SW480 (cell line): ENCODE measurements at regions not wholly inside any gene's neighbourhood (a gene's known extent, or its start where the extent isn't known, plus 50 kb on each side); places are given as distances from the start of the nearest gene placed in this dataset.

Experiments
- DNase-seq: peaks from one replicate; pipeline ENCODE4 v3.0.0-alpha.2; 2016; ENCODE audit warnings: low spot score

DNA sequence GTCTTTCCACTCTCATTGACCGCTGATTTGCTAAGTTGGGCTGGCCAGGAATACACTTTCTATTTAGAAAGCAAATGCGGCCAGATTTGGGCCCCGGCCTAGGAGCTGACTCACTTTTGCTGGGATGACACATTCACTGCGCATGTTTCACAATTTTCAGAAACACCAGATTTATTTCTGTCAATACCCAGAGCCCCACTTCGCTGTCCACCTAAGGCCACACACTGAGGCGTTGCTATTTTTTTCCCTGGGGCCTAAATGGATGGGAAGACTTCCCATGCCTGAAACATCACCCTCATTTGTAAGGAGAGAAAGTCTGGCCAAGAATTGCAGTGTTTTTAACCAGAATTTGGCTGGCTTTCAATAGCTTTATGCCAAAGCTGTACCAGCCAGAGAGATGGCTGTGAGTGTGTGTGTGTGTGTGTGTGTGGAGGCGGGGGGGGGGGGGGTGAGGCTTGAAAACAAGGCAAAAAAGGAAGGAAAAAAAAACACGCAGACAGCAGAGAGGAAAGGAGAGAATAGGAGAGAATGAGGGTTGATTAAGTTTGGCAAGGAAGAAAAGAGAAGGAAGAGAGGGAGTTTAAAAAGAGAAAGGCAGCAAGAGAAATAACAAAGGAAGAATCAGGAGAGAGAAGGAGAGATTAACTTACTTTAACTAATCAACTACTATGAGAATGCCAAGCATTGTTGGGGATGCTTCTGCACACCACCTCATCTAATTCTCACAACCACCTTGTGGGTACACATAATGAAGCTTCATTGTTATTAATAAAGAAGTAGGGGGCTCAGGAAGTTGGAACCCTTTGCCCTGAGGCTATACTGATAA, 261.4 kb upstream of the KLF4 start:
- DNase-seq: peak; percentile 62

DNA sequence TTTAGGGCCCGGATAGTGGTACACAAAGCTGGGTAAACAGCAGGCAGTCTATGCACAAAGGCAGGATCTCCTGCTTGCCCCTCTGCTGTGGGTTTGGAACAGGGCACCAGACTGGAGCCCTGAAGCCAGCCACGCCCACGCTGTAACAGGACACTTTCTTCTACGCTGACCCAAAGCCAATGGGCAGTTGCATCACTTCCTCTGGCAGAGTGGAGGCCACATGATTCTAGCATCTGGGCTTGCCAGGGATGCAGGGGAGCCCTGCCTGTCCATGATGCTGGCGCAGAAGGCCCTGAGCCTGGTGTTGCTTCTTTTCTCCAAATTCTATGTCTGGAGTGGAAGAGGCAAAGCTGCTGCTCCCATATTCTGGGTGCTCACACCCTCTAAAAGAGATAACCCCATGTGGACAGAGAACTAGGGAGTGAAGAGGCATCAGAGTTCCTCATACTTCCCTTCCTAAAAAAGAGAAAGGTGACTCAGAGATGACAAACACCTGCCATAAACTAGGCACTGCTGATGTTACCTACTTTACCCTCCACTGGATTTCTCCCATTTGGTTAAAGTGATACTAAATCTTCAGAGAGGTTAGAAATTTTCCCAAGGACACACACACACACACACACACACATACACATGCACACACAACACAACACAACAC, 260.3 kb upstream of the KLF4 start:
- DNase-seq: peak; percentile 97

DNA sequence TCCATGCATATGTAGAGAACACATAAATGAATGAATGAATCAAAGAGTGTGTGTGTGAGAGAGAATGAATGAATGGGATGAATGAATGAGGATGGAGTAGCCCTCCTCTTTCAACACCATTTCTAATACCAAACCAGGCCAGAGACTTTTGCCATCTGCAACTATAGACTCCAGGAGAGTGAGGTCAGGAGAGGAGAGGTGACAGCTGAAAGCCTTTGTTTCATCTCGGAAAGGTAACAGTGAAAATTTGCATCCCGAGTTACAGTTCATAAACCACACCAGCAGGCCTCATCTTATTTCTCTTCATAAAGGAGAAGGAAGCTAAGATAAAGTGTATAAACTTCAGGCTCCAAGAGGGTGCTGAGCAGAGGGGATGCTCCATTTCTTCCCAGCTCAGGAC, 255.3 kb upstream of the KLF4 start:
- DNase-seq: no peak

DNA sequence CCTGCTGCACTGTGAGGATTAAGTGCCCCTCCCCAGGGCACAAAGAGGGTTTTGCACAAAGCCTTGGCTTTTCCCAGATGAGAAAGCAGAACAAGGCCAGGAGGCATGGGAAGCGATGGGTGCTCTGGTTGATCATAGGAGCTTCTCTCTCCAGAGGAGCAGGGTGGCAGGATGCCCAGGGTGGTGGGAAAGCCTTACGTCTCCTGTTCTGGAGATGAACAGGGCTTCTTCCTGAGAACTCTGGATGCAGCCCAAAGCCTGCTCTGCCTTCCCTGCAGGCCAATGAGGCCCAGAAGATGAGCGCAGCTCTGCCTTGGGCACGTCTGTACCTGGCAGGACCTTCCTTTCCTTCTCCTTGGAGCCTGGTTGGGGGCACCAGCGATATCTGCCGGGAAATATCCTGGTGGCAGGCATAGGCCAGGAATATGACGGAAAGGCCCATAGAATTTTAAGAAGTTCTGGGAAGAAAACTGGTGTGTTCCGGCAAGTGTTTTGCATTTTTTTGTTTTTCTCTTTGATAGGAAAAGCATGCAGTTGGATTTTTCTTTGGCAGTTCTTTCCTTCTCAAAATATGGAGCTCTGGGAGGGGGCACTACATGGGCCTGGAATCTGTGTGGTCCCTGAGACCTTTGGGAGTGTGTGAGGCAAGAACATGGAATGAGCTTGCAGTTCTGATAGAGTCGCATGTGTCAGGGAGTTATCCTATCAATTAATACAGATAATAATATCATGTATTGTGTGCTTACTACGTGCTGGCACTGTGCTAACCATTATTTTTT, 253.2 kb upstream of the KLF4 start:
- DNase-seq: no peak

DNA sequence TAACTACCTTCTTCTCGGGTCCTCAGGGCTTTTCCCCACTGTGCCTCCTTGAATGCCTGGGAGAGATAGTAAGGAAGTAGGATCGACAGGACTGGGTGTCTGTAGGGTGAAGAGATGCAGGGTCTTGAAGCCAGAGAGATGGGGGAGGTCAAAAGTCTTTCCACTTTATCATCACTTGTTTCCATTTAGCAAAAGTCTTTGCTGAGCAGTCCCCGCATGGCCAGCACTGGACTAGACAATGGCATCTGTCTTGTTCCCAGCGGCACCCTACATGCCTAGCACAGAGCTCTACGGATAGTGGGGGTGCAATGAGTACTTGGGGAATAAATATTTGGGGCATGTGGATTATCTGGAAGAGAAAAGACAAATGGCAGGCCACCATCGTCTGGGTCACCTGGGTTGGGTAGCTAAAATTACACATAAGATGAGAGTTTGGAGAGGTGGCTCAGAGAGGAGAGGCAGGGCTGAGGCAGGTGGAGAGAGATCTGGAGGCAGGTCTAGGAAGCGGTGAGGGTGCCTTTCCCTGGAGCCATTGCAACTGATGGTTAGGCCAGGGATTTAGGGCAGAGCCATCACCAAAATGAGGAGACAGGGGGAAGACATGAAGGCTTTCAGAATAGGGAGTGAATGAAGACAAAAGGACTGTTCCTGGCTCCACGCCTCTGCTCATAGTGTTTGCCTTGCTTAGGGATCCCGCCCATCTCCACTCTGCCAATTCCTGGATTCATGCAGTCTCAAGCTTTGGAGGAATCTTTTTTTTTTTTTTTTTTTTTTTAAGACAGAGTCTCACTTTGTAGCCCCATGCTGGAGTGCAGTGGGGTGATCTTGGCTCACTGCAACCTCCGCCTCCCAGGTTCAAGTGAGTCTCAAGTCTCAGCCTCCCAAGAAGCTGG, 250.8 kb upstream of the KLF4 start:
- no peak for DNase-seq

DNA sequence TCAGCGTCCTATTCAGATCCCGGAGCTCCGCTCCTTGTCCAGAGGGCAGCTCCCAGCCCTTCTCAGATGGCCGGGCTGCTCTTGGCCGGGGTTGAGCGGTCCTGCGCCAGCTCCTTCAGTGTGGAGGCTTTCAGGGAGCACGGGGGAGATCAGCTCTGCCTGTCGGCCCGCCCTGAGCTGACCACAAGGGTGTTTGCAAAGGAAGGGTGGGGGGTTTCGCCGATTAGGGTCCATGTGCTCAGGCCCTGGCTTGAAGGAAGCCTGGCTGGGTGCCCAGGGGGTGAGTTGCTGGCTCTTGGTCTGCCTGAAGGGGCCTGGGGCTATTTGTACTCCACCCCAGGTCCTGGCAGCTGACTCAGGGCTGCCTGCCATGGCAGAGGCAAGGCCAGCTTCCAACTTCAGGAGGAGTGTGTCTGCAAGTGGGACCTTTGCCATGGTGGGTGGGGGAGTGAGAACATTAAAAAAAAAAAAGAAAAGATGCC, 250.1 kb upstream of the KLF4 start:
- DNase-seq: no peak

DNA sequence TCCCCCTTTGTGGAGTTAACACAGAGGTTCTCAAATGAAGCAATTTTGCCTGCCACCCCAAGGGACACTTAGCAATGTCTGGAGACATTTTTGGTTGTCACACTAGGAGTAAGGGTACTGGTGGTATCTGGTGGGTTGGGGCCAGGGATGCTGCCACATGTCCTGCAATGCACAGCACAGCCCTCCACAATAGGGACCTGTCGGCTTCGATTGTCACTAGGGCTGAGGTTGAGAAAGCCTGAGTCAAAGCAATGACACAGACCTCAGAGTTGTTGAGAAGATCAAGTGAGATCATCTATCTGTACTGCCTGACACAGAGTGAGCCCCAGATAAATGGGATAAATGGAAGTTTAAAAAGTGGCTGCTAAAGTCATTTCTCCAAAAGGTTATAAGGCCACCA, 249.2 kb upstream of the KLF4 start:
- DNase-seq: no peak

DNA sequence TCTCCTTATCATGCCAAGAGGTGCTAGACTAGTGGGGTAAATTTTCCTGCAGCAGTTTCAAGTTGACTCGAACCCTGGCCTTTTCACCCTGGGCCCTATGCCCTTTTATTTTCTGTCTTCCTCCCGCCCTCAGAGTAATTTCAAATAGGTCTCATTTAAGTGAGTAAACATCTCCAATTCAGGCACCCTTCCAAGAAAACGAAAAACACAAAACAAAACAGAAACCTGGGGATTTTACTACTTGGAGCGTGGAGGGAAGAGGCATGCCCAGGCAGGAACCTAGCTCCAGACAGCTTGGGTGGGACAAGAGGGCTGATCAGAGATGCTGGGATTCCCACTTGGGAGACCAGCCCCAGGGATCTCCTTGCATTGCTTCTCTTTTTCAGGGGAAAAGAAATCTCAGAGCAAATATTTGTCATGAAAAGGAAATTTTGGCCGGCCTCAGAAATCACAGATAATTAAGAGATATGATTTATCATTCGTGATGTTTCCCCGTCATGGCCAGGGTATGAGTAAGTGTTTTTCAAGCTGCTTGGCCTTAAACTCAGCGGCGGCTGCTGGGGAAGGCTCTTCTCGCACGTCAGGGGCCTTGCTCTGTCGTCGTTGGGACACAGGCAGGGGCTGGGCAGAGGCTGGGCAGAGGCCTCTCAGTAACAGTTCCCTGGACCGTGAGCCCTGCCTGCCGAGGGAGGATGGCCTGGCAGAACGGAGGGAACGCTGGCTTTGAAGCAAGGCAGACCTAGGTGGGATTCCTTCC, 248.6 kb upstream of the KLF4 start:
- no peak for DNase-seq

DNA sequence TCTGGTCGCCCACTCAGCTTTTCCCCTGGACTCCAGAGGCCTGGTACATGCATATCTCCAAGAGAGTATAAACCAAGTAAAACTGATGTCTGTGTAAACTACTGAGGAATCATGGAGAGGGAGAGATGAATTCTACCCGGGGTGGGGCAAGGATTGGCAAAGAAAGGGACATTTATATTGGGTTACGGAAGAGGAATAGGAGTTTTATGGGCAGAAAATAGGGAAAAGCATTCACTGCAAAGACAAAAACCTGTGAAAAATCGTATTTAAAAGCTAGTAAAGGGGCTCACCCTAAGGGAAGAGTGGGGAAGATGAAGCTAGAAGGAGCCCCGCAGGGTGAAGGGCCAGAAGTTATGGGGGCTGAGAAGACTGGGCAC, 248.0 kb upstream of the KLF4 start:
- no peak for DNase-seq

DNA sequence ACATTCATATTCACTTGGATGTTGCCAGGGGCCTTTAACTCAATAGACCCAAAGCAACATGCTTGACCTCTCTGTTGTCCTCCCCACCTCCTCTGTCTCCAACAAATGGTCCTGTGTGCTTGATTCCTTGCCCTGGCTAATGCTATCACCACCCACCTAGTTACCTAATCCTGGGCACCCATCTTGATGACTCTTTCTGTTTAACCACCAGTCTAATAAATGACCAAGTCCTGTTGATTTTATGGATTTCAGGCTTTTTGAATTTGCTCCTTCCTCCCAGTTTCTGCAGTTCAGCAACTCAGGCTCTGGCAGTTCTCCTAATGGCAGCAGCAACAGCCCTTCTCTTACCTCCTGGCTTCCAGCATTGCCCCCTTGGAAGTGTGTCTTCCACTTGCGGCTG, 246.3 kb upstream of the KLF4 start:
- DNase-seq: no peak

DNA sequence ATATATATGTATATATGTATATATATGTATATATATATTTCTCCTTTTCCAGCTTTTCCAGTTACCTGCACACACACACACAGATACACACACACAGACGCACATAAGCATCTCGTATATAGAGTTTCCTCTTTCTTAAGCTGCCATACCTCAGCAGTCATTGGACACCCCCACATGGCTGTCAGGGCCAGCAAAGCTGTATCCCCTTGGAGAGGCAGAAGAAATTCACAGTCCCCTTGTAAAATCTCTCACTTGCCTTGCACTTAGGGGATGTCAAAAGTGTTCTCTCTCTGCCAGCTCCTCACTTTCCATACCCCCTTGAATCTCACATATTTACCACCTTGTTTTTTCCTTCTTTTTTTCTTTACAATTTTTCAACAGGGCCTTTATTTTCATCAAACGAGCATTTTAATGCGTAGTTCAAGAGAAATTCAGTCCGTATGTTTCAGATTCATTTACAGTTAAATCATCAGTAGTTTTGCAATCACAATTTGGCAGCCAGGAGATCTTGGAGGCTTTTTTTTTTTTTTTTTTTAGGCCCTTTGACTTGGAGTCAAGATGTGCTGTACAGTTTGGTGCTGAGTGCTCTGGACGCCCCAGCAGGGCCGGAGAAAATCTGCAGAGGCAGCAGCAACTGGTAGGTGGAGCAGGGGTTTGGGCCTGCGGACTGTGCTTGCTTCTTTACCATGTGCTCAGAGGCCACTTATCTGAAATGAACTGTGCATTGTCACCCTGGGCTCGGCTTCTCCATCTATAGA, 244.9 kb upstream of the KLF4 start:
- no peak for DNase-seq

DNA sequence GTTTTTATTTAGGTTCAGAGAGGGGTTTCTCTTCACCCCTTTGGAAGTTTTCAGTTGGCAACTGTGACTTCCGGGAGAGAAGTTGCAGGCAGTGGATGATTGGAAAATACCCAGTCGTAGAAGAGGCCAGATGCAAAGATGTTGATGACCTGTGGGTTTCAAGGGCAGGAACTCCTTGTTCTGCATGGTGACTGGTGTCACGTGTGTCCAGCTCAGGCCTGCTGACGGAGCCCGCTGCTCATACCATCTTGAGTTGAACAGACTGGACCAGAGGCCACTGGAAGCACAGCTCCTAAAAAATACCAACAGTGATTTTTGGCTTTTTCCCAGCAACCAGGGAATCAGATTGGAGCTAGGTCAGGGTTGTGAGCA, 243.9 kb upstream of the KLF4 start:
- DNase-seq: no peak

DNA sequence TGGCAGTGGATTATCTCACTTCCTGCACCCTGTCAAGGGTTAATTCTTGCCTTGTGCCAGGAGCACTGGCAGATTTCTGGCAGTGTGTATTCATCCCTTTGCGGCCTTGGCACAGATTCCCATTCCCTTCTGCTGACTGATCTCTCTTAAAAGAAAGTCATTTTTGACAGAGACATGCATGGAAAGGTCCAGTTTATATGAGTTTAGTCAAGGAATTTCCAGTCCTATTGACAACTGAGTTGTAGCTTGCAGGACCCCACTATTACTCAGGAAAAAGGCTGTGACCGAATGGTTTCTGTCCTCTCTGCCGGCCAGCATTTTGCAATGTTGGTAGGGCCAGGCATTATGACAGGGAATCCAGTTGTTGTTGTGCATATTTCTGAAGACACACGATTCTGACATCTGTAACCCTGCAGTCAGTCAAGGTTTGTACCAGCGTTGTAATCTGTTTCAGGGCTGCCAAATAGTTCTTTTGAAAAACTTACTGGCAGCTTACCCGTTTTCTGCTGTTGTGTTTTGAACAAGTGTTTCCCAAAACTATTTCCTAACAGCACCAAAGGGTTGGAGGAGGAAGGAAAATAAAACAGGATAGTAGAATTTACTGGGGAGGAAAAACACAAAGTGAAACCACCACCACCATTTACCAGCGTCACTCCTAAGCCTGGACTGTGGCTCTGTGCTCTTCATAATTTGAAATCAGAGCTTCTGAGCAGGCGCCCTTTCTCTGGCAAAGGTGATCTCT, 243.4 kb upstream of the KLF4 start:
- no peak for DNase-seq

DNA sequence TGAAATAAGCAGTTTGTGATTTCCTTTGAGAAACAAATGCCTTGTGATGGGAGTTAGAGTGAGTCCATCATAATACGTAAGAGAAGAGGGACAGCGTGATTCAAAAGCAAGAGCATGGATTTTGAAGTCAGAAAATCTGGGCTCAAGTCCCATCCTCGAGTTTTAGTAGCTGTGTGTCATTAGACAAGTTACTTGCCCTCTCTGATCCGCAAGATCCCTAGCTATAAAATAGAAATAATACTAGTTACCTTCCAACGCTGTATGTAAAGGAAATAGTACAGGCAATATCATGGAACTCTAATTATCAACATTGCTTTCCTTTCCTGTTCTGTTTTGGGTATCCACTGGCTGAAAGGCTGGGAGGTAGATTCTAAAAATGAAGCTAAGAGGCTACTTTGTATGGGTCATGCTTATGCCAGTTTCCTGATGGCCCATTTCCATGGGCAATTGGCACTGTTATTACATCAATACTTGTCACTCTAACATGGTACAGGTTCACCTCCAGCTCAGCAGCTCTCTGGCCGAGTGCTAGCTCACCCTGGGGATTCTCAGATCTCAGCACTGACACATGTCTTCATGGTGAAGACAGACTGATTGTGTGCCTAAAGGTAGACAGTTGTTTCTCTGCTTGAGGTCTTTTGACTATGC, 241.7 kb upstream of the KLF4 start:
- DNase-seq: no peak

DNA sequence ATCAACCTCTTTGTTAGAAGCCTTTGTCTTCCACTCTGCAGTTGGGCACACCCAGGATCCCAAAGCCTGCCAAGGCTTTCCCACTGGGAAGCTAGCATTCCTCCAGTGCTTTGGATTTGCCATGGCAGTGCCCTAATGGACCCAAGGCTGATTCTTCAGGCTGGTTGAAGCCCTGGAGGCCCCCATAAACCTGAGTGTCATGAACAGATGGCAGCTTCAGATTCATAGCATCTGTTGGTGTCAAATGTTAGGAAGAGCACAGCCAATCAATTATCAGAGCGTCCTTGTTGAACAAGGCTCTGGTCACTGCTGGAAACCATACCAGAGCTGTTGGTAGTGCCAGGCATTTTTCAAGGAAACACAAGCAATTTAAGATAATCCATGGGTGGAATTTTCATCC, 241.1 kb upstream of the KLF4 start:
- no peak for DNase-seq

DNA sequence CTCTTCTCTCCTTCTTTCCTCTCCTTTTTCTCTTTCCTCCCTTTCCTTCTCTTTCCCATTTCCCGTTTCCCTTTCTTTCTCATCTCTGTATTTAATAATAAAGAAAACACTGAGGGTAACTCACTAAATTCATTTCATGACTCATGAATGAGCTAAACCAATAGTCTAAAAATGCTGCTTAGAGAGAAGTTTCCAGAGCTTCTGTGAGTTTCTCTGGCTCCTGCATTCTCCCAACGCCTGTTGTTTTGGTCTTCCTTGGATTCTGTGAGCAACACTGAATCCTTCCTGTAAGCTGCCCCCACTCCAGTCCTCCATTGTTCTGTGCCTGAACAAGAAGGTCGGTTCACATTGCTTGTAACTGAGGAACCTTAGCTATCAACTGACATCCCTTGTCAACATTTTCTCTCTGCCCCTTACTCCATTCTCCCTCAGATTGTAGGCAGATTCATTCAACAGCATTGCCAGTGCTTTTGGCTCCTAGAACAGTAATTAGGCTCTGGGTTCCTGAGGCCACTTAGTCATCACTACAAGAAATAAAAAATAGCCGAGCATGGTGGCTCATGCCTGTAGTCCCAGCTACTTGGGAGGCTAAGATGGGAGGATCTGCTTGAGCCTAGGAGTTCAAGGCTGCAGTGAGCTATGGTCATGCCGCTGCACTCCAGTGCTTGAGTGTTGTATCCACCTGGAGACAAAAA, 237.7 kb upstream of the KLF4 start:
- no peak for DNase-seq

DNA sequence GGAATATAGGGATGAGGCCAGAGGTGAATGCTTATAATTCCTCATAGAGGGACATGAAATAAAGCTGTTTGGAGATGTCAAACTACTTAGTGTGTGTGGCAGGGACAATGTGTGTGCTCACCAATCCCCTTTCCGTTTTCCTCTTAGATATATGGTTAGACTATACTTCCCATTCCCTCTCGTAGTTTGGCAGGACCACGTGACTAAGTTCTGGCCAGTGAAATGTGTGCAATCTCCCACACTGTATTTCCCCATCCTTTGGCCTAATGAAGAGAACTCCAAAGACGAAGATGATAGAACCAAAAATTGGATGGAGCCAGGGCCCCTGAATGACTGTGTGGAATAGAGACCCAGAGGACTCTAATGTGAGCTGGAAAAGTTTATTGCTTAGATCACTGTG, 233.4 kb upstream of the KLF4 start:
- no peak for DNase-seq

DNA sequence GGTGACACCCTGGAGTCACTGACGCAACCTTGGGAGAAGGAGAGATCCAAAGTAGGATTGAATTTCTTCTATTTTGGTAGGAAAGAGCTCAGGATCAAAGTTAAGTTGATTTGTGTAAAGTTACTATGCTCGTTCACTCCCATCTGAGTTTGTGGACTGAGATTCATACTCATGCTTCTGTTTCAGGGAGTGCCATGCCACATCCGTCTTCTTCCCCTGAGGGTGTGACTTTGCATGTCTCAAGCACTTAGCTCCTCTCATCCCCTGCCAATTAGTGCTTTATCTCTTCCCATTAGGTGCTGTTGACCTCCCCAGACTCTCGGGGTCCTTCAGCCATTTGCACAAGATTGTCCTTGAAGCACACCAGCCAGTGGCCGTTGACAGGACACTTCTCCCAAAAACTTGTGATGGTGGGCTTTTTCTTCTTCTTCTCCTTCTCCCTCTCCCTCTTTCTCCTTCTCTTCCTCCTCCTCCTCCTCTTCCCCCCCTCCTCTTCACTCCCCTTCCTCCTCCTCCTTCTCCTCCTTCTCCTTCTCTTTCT, 232.2 kb upstream of the KLF4 start:
- DNase-seq: no peak
